Fibroblast of lung (primary cell): ENCODE measurements at regions not wholly inside any gene's neighbourhood (a gene's known extent, or its start where the extent isn't known, plus 50 kb on each side); places are given as distances from the start of the nearest gene placed in this dataset.

Experiments
- DNase-seq, 2 donors: peaks; one replicate each; pipeline versions ENCODE4 v3.0.0 to v3.0.0-alpha.2; 2010; ENCODE audit warnings: low read depth in 2 of 2
- H2AFZ ChIP-seq: 2 replicates; pipeline ENCODE4 v1.5.1; 2012; ENCODE audit warnings: low read length, control low read depth, inconsistent platforms
- H3K27ac ChIP-seq: 2 replicates; pipeline ENCODE4 v1.5.1; 2011; ENCODE audit warnings: low read length, control low read depth; ENCODE audit not compliant: insufficient read depth
- H3K27me3 ChIP-seq: 2 replicates; pipeline ENCODE4 v1.5.1; 2011; ENCODE audit warnings: mild to moderate bottlenecking, low read length; ENCODE audit not compliant: control insufficient read depth, insufficient read depth
- H3K36me3 ChIP-seq: 2 replicates; pipeline ENCODE4 v1.5.1; 2011; ENCODE audit warnings: low read length; ENCODE audit not compliant: control insufficient read depth, insufficient read depth
- H3K4me1 ChIP-seq: 2 replicates; pipeline ENCODE4 v1.5.1; 2011; ENCODE audit warnings: low read length; ENCODE audit not compliant: control insufficient read depth, insufficient read depth; ENCODE audit errors: extremely low read depth
- H3K4me2 ChIP-seq: 2 replicates; pipeline ENCODE4 v1.5.1; 2011; ENCODE audit warnings: low read length, control low read depth; ENCODE audit not compliant: insufficient read depth; ENCODE audit errors: extremely low read depth
- H3K4me3 ChIP-seq, 4 experiments: fragments of 200-600 bp in 1 of 4; sonication (generic) in 1 of 4; replicated peaks in 1 of 4; 2 replicates each; pipeline ENCODE4 v1.5.1; 2011 to 2016; ENCODE audit warnings: low read length in 4 of 4, low read depth in 3 of 4, mild to moderate bottlenecking in 3 of 4, control low read depth in 2 of 4, inconsistent platforms in 1 of 4, mixed read lengths in 1 of 4; ENCODE audit not compliant: insufficient read depth in 1 of 4; ENCODE audit errors: control extremely low read depth in 1 of 4
- H3K79me2 ChIP-seq: 2 replicates; pipeline ENCODE4 v1.5.1; 2012; ENCODE audit warnings: mild to moderate bottlenecking, low read length, inconsistent platforms; ENCODE audit not compliant: control insufficient read depth, insufficient read depth
- H3K9ac ChIP-seq: 2 replicates; pipeline ENCODE4 v1.5.1; 2011; ENCODE audit warnings: mild to moderate bottlenecking, low read length, control low read depth; ENCODE audit not compliant: insufficient read depth
- H3K9me3 ChIP-seq: 2 replicates; pipeline ENCODE4 v1.5.1; 2012; ENCODE audit warnings: low read depth, low read length; ENCODE audit not compliant: control insufficient read depth, insufficient read depth
- H4K20me1 ChIP-seq: 2 replicates; pipeline ENCODE4 v1.5.1; 2011; ENCODE audit warnings: low read length; ENCODE audit not compliant: control insufficient read depth, insufficient read depth; ENCODE audit errors: extremely low read depth
- EZH2 ChIP-seq: IDR thresholded peaks from 2 replicates; pipeline ENCODE4 v1.5.1; 2012; ENCODE audit warnings: low read length, control low read depth, mild to moderate bottlenecking; ENCODE audit errors: missing control alignments
- TF ChIP-seq, protein P1 (sequence below), 2 donors: IDR thresholded peaks in 1 of 2; conservative IDR thresholded peaks in 1 of 2; 1 replicate in 1 of 2; 2 replicates in 1 of 2; pipeline ENCODE4 v1.5.1; 2011 to 2012; ENCODE audit warnings: low read length in 2 of 2, control low read depth in 1 of 2, inconsistent platforms in 1 of 2, low read depth in 1 of 2, mild to moderate bottlenecking in 1 of 2

DNA sequence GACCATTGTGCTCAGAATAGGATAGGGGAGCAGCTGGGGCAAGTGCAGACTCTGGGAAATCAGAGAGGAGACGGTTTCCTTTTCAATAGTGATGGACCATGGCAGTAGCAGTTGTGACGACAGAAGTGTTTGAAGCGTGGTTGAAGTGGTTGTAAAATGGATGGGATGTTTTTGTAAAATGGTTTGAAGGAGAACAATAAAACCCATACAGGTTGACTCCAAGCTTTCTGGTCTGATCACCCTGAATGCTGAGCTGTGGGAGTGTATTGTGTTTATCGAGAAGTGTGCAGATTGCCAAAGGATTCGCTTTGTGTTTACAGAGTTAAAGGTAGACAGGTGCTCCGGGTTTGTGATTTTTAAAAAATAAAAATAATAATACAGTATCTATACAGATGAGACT, 255.2 kb upstream of the SULF2 start:
- no peaks in the 10 kb centered on the region for H3K36me3 ChIP-seq
- no peak overlapping the region for H3K9ac ChIP-seq
- no peak overlapping the region for H2AFZ ChIP-seq
- no peak overlapping the region for H3K27ac ChIP-seq
- no peak overlapping the region for H3K4me3 ChIP-seq
- no peak overlapping the region for H3K4me2 ChIP-seq
- no peaks in the 10 kb centered on the region for H3K27me3 ChIP-seq
- DNase-seq = no peak
- H3K79me2 ChIP-seq = no peaks in the 10 kb centered on the region
- no peaks in the 10 kb centered on the region for H3K4me1 ChIP-seq
- TF ChIP-seq EZH2 = no peak
- TF ChIP-seq, protein P1, sequence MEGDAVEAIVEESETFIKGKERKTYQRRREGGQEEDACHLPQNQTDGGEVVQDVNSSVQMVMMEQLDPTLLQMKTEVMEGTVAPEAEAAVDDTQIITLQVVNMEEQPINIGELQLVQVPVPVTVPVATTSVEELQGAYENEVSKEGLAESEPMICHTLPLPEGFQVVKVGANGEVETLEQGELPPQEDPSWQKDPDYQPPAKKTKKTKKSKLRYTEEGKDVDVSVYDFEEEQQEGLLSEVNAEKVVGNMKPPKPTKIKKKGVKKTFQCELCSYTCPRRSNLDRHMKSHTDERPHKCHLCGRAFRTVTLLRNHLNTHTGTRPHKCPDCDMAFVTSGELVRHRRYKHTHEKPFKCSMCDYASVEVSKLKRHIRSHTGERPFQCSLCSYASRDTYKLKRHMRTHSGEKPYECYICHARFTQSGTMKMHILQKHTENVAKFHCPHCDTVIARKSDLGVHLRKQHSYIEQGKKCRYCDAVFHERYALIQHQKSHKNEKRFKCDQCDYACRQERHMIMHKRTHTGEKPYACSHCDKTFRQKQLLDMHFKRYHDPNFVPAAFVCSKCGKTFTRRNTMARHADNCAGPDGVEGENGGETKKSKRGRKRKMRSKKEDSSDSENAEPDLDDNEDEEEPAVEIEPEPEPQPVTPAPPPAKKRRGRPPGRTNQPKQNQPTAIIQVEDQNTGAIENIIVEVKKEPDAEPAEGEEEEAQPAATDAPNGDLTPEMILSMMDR (conservative IDR thresholded peaks at IDR 0.05 in 1 of 2, IDR thresholded peaks at IDR 0.05 in 1 of 2; ENCODE audit: low read depth in 1 of 2, low read length in 2 of 2) = no peak
- no peaks in the 10 kb centered on the region for H4K20me1 ChIP-seq
- no peaks in the 10 kb centered on the region for H3K9me3 ChIP-seq

DNA sequence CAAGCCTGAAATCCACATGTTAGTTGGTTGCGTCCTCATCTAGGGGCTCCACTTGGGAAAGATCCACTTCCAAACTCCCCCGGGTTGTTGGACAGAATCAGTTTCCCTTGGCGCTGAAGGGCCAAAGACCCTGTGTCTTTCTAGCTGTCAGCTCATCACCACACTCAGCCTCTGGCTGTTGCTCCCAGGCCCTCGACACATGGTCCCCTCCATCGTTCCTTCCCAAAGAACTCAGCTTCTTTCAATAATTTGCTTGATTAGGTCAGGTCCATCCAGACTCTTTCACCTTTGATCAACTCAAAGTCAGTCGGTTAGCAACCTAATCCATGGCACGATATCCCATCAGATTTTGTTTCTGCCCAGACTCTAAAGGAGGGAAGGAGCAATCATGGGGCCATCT, 254.8 kb upstream of the SULF2 start:
- Histone ChIP-seq H3K27ac (no peak overlapping the region), H2AFZ (no peak overlapping the region), H3K27me3 (no peaks in the 10 kb centered on the region), H3K4me3 (no peak overlapping the region), H3K9ac (no peak overlapping the region), H4K20me1 (no peaks in the 10 kb centered on the region), H3K4me1 (no peaks in the 10 kb centered on the region), H3K79me2 (no peaks in the 10 kb centered on the region), H3K36me3 (no peaks in the 10 kb centered on the region), H3K4me2 (no peak overlapping the region), H3K9me3 (no peaks in the 10 kb centered on the region)
- DNase-seq = no peak
- TF ChIP-seq, protein P1 (conservative IDR thresholded peaks at IDR 0.05 in 1 of 2, IDR thresholded peaks at IDR 0.05 in 1 of 2; ENCODE audit: low read depth in 1 of 2, low read length in 2 of 2) = no peak

DNA sequence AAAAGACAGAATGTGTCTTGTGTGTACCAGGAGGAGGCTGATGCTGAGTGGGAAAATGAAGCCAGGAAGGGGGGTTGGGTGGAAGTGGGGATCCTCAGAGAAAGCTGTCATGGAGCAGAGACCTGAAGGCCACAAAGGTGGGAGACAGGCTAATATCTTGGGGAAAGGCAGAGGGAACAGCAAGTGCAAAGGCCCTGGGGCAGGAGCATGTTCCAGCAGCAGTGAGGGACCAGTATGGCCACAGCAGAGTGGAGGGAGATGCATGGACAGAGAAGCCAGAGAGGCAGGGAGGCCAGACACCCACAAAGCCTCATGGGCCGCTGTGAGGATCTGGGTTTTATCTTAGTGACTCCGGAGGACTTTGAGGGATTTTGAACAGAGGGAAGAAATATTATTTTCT, 254.2 kb upstream of the SULF2 start:
- no peak overlapping the region for H3K9ac ChIP-seq
- H4K20me1 ChIP-seq = no peaks in the 10 kb centered on the region
- no peak overlapping the region for H3K27ac ChIP-seq
- H3K79me2 ChIP-seq = no peaks in the 10 kb centered on the region
- H3K4me3 ChIP-seq = no peak overlapping the region
- H3K4me1 ChIP-seq = no peaks in the 10 kb centered on the region
- H3K4me2 ChIP-seq = no peak overlapping the region
- H3K9me3 ChIP-seq = no peaks in the 10 kb centered on the region
- TF ChIP-seq, protein P1 (conservative IDR thresholded peaks at IDR 0.05 in 1 of 2, IDR thresholded peaks at IDR 0.05 in 1 of 2; ENCODE audit: low read depth in 1 of 2, low read length in 2 of 2) = no peak
- TF ChIP-seq EZH2 = no peak
- no peak for DNase-seq
- no peaks in the 10 kb centered on the region for H3K27me3 ChIP-seq
- H2AFZ ChIP-seq = no peak overlapping the region
- no peaks in the 10 kb centered on the region for H3K36me3 ChIP-seq
